ENCODE measurements at regions not wholly inside any gene's neighbourhood (a gene's known extent, or its start where the extent isn't known, plus 50 kb on each side); places are given as distances from the start of the nearest gene placed in this dataset.

DNA sequence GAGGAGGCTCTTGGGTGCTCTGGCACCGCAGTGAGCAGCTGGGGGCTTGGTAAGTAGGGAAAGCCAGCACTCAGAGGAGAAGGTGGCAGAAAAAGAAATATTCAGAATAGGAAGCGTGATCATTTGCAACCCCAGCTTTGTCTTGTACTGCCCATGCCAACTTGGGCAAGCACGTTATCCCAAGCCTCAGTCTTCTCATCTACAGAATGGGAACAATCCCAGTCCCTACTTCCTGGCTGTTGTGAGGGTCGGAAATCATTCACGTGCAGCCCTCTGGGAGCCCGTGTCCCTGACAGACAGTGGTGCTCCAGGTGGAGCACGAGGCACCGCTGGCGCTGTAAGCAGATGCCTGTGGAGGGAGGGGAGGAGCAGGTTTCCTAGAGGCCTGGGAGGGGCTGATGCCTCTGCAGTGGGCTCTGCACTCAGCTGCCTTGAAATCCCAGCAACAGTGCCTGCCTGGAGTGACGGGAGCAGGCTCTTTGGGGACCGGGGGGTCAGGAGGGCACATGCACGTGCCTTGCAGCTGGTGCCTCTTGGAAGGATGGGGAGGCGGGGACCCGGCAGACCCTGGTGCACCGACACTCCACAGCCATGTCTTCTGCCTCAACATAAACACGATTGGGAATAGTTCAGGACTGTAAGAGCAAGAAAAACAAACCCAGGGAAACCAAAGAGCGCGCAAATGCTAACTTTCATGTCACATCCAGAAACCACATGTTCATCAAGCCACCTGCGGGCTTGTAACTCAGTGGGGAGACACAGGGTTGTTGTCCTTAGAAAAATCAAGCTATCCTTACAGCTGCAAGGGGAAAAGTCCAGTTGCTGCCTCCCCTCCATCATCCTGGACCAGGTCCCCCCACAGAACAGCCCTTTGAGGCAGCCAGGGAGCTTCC, 86.5 kb upstream of the DIO3 start:
- H3K27ac ChIP-seq: peak overlapping the region; percentile 83
- TF ChIP-seq, protein P1, sequence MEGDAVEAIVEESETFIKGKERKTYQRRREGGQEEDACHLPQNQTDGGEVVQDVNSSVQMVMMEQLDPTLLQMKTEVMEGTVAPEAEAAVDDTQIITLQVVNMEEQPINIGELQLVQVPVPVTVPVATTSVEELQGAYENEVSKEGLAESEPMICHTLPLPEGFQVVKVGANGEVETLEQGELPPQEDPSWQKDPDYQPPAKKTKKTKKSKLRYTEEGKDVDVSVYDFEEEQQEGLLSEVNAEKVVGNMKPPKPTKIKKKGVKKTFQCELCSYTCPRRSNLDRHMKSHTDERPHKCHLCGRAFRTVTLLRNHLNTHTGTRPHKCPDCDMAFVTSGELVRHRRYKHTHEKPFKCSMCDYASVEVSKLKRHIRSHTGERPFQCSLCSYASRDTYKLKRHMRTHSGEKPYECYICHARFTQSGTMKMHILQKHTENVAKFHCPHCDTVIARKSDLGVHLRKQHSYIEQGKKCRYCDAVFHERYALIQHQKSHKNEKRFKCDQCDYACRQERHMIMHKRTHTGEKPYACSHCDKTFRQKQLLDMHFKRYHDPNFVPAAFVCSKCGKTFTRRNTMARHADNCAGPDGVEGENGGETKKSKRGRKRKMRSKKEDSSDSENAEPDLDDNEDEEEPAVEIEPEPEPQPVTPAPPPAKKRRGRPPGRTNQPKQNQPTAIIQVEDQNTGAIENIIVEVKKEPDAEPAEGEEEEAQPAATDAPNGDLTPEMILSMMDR (conservative IDR thresholded peaks at IDR 0.05; ENCODE audit: low read depth): no peak
- no peak for DNase-seq (ENCODE audit: low spot score)
- POLR2A ChIA-PET (ENCODE audit: low non-redundant PET): no interaction called here
- CTCF ChIA-PET: no interaction called here

DNA sequence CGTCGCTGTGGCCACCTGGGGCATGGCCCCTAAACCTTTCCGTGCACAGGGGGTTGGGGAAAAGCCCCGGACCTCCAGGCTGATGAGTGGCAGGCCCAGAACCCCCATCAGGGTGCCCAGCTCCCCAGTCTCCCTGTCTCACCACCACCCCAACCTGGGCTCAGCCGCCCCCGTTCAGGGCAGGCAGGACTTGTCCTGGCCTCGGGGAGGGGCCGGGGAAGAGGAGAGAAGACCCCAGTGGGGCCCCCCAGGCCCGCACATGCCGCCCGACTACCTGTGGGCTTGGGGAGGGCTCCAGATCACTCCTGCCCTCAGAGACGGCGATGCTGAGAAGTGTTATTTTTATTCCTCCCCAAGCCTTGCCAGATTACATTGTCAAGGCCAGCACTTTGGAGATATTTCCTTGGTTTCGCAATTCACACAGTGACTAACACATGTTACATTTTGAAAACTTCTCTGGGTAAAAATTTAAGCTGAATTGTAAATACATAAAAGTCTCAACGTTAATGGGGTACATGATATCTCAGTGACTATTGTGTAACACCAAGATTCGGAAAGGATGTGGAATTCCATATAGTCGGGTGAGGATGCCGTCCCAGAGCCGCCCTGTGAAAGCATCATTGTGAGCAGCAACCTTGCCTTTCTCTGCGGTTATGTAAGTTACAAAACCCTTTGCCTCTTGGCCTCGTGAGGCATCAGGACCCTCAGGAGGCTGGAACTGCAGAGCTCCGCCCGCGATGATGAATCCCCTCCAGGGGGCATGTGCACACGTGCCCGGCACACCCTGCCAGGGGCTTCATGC, 85.6 kb upstream of the DIO3 start:
- peak; percentile 78 for DNase-seq (ENCODE audit: low spot score)
- POLR2A ChIA-PET (ENCODE audit: low non-redundant PET): no interaction called here
- TF ChIP-seq, protein P1 (conservative IDR thresholded peaks at IDR 0.05; ENCODE audit: low read depth): no peak
- CTCF ChIA-PET: no interaction called here
- H3K27ac ChIP-seq: peak overlapping the region; percentile 83

DNA sequence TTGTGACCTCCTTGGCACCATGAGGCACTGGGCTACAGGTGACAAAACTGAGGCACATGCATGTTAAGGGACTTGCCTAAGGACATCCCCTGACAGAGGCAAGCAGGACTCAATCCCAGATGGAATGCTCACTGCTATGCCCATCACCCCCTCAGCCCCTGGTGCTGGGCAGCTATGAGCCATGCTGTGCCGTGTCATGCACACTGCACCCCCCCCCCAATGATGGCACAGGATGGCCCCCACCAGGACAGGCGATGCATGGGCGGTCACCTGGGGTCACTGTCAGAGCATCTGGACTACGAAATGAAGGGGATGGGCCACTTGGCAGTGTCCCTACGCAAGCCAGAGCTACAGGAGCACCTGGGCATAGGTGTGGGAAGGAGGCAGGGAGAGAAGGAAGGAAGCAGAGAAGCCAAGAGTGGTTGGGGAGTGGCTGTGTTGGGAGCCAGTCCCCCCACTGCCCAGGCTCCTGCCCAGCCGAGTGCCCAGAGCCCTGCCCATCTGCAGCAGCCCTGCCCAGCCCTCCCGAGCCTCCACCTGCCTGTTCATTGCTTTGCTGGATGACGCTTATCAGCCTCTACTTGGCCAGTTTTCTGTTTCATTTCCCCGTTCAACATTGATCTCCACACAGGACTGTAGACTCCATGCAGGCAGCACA, 84.9 kb upstream of the DIO3 start:
- TF ChIP-seq, protein P1 (conservative IDR thresholded peaks at IDR 0.05; ENCODE audit: low read depth): no peak
- ChIA-PET CTCF (no interaction called here), POLR2A (ENCODE audit: low non-redundant PET) (no interaction called here)
- peak overlapping the region; percentile 83 for H3K27ac ChIP-seq
- DNase-seq (ENCODE audit: low spot score): no peak

DNA sequence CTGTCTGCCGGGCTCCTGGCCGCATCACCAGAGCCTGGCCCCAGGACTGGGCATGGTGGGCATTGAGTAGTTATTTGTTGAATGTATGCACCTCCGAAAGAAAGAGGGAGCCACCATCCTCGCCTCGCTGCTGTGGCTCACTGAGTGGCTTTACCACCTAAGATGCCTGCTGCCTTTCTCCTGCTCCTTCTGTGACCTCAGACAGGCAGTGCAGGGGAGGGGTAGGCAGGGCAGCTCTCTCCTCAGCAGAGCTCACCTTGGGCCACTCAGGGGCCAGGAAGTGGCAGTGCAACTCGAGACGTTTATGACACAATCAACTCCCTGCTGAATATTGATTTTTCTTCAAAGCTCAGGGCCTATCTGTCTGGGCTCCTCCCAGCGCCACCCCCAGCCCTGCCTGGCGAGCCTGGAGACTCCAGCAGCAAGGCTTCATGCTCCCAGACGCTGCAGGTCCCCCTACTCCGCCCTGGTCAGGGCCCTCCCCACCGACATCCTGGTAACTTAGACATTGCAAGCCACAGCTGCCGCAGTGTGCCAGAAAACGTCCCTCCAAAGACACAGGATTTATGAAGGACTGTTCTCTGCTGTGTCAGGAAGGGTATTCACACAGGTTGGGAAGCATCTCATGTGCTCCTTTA, 84.3 kb upstream of the DIO3 start:
- DNase-seq (ENCODE audit: low spot score): peak; percentile 25
- ChIA-PET CTCF (interaction anchor here (0.6 kb wide), 1 partner anchor 309 kb away, joined by 3 read pairs; no protein-coding TSS in a partner anchor), POLR2A (ENCODE audit: low non-redundant PET) (interaction anchor here (0.6 kb wide), 1 partner anchor 1284 kb away, joined by 4 read pairs; no protein-coding TSS in a partner anchor)
- TF ChIP-seq, protein P1 (conservative IDR thresholded peaks at IDR 0.05; ENCODE audit: low read depth): no peak
- peak overlapping the region; percentile 83 for H3K27ac ChIP-seq

DNA sequence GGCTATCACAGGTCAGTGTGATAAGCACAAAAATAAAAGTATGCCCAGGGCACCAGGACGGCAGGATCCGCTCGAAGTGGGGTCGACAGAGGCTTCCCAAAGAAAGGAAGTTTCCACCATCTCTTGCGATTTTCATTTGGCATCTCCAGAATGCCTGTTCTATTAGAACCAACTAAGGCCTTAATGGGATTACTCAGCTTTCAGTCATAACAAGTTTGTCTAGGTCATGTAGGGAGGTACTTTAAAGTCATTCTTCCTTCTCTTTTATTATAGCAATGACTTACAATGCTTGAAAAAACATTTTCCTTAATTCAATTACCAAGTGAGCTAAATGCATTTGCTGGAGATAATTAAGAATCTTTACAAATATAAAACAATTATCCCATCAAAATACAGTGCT, 83.6 kb upstream of the DIO3 start:
- peak overlapping the region; percentile 83 for H3K27ac ChIP-seq
- ChIA-PET CTCF (interaction anchor here (0.6 kb wide), 1 partner anchor 310 kb away, joined by 3 read pairs; no protein-coding TSS in a partner anchor), POLR2A (ENCODE audit: low non-redundant PET) (interaction anchor here (0.6 kb wide), 1 partner anchor 1284 kb away, joined by 4 read pairs; no protein-coding TSS in a partner anchor)
- TF ChIP-seq, protein P1 (conservative IDR thresholded peaks at IDR 0.05; ENCODE audit: low read depth): no peak
- DNase-seq (ENCODE audit: low spot score): peak; percentile 44

Data from RWPE1 (cell line).